ENCODE measurements at regions not wholly inside any gene's neighbourhood (a gene's known extent, or its start where the extent isn't known, plus 50 kb on each side); places are given as distances from the start of the nearest gene placed in this dataset.
"Not testable (repeated sequence)": the region's sequence is repeated elsewhere in the genome, so short reads cannot be mapped to it uniquely, and the experiment has no call there.

DNA sequence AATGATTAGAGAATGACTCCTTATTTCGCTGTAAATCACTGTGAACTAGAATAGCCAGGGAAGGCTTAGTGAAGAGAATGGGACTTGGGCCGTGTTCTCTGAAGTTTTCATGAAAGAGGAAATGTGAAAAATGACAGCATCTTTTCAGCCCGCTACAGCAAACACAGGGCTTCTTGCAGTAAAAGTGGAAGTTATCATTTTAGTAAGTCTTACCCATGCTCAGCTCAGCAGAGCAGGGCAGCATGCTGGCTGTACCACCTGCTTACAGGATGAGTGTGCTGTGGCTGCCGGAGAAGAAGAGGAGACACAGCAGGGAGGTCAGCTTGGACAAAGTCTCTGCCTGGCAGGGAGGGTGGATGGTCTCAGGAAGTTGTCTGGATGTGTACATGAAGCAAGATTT lies 300.7 kb upstream of the DLGAP1 start:
- WGBS = 76% methylated on average over 4 of the region's 4 CpGs
- no peaks in the 10 kb centered on the region for H3K27me3 ChIP-seq (ENCODE audit: control insufficient read depth in 4 of 4, insufficient read depth in 4 of 4, low read length in 3 of 4)
- peaks cover 0 to 2% (median 0%) of the 10 kb centered on the region in 4 donors for H3K9me3 ChIP-seq (ENCODE audit: control insufficient read depth in 4 of 4, low read length in 3 of 4)
- H3K36me3 ChIP-seq (ENCODE audit: control insufficient read depth in 4 of 4, insufficient read depth in 3 of 4, low read depth in 1 of 4, low read length in 3 of 4) = no peaks in the 10 kb centered on the region
- no peak for TF ChIP-seq TAF1 (conservative IDR thresholded peaks at IDR 0.05)
- TF ChIP-seq RXRA (IDR thresholded peaks at IDR 0.05) = no peak
- TF ChIP-seq RAD21 (IDR thresholded peaks at IDR 0.05) = no peak
- TF ChIP-seq HNF4A (conservative IDR thresholded peaks at IDR 0.05) = no peak
- no peak for TF ChIP-seq REST (IDR thresholded peaks at IDR 0.05)
- no peak for TF ChIP-seq HNF4G (IDR thresholded peaks at IDR 0.05)
- TF ChIP-seq YY1 (IDR thresholded peaks at IDR 0.05) = no peak
- TF ChIP-seq, protein P1, sequence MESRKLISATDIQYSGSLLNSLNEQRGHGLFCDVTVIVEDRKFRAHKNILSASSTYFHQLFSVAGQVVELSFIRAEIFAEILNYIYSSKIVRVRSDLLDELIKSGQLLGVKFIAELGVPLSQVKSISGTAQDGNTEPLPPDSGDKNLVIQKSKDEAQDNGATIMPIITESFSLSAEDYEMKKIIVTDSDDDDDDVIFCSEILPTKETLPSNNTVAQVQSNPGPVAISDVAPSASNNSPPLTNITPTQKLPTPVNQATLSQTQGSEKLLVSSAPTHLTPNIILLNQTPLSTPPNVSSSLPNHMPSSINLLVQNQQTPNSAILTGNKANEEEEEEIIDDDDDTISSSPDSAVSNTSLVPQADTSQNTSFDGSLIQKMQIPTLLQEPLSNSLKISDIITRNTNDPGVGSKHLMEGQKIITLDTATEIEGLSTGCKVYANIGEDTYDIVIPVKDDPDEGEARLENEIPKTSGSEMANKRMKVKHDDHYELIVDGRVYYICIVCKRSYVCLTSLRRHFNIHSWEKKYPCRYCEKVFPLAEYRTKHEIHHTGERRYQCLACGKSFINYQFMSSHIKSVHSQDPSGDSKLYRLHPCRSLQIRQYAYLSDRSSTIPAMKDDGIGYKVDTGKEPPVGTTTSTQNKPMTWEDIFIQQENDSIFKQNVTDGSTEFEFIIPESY (IDR thresholded peaks at IDR 0.05) = no peak
- no peak for DNase-seq (ENCODE audit: low spot score)
- H3K9ac ChIP-seq (ENCODE audit: low read depth in 1 of 2, low read length in 2 of 2) = no peak overlapping the region
- no peak overlapping the region for H3K4me3 ChIP-seq (ENCODE audit: low read depth in 1 of 3, low read length in 3 of 3)
- no peaks in the 10 kb centered on the region for H3K4me1 ChIP-seq (ENCODE audit: control insufficient read depth in 4 of 4, insufficient read depth in 4 of 4, low read length in 3 of 4)
- H3K27ac ChIP-seq (ENCODE audit: low read depth in 1 of 2, low read length in 2 of 2) = no peak overlapping the region

DNA sequence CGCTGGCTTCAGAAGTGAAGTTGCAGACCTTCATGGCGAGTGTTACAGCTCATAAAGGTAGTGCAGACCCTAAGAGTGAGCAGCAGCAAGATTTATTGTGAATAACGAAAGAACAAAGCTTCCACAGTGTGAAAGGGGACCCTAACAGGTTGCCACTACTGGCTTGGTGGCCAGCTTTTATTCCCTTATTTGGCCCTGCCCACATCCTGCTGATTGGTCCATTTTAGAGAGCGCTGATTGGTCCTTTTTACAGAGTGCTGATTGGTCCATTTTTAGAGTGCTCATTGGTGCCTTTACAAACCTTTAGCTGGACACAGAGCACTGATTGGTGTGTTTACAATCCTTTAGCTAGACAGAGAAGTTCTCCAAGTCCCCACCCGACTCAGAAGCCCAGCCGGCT lies 298.0 kb upstream of the DLGAP1 start:
- H3K4me3 ChIP-seq (ENCODE audit: low read depth in 1 of 3, low read length in 3 of 3); DNase-seq (ENCODE audit: low spot score); H3K36me3 ChIP-seq (ENCODE audit: control insufficient read depth in 4 of 4, insufficient read depth in 3 of 4, low read depth in 1 of 4, low read length in 3 of 4); H3K9ac ChIP-seq (ENCODE audit: low read depth in 1 of 2, low read length in 2 of 2); H3K27me3 ChIP-seq (ENCODE audit: control insufficient read depth in 4 of 4, insufficient read depth in 4 of 4, low read length in 3 of 4); H3K4me1 ChIP-seq (ENCODE audit: control insufficient read depth in 4 of 4, insufficient read depth in 4 of 4, low read length in 3 of 4); H3K9me3 ChIP-seq (ENCODE audit: control insufficient read depth in 4 of 4, low read length in 3 of 4); H3K27ac ChIP-seq (ENCODE audit: low read depth in 1 of 2, low read length in 2 of 2): not testable (repeated sequence)
- 56% methylated on average over 6 of the region's 6 CpGs for WGBS

- H3K9me3 ChIP-seq (ENCODE audit: control insufficient read depth in 4 of 4, low read length in 3 of 4) = peaks cover 0 to 2% (median 0%) of the 10 kb centered on the region in 4 donors
- H3K4me3 ChIP-seq (ENCODE audit: low read depth in 1 of 3, low read length in 3 of 3) = no peak overlapping the region
- no peaks in the 10 kb centered on the region for H3K27me3 ChIP-seq (ENCODE audit: control insufficient read depth in 4 of 4, insufficient read depth in 4 of 4, low read length in 3 of 4)
- no peak for DNase-seq (ENCODE audit: low spot score)
- H3K27ac ChIP-seq (ENCODE audit: low read depth in 1 of 2, low read length in 2 of 2) = no peak overlapping the region
- H3K9ac ChIP-seq (ENCODE audit: low read depth in 1 of 2, low read length in 2 of 2) = no peak overlapping the region
- 76% methylated on average over 3 of the region's 3 CpGs for WGBS
- no peaks in the 10 kb centered on the region for H3K4me1 ChIP-seq (ENCODE audit: control insufficient read depth in 4 of 4, insufficient read depth in 4 of 4, low read length in 3 of 4)
- no peaks in the 10 kb centered on the region for H3K36me3 ChIP-seq (ENCODE audit: control insufficient read depth in 4 of 4, insufficient read depth in 3 of 4, low read depth in 1 of 4, low read length in 3 of 4)
- no peak for TF ChIP-seq NR2F2 (IDR thresholded peaks at IDR 0.05)
- no peak for TF ChIP-seq YY1 (IDR thresholded peaks at IDR 0.05)
- no peak for TF ChIP-seq JUND (IDR thresholded peaks at IDR 0.05)
- no peak for TF ChIP-seq ATF3 (IDR thresholded peaks at IDR 0.05)
- no peak for TF ChIP-seq GABPA (IDR thresholded peaks at IDR 0.05 in 1 of 2, conservative IDR thresholded peaks at IDR 0.05 in 1 of 2)
- no peak for TF ChIP-seq FOXA2 (IDR thresholded peaks at IDR 0.05)
- TF ChIP-seq RAD21 (IDR thresholded peaks at IDR 0.05) = no peak
- TF ChIP-seq SP1 (IDR thresholded peaks at IDR 0.05) = no peak
- TF ChIP-seq MAX (IDR thresholded peaks at IDR 0.05) = no peak
- TF ChIP-seq HNF4A (conservative IDR thresholded peaks at IDR 0.05) = no peak
- no peak for TF ChIP-seq HNF4G (IDR thresholded peaks at IDR 0.05)
- TF ChIP-seq, protein P1 (IDR thresholded peaks at IDR 0.05) = no peak
- no peak for TF ChIP-seq FOXA1 (IDR thresholded peaks at IDR 0.05)
- no peak for TF ChIP-seq TAF1 (conservative IDR thresholded peaks at IDR 0.05)
- TF ChIP-seq CTCF (IDR thresholded peaks at IDR 0.05; ENCODE audit: low read depth, low read length, missing input control) = no peak
- no peak for TF ChIP-seq RXRA (IDR thresholded peaks at IDR 0.05)
Measured at GRCh38 chr18:4751523-4751922, 296.4 kb upstream of the DLGAP1 start.

Measured in liver (tissue), 8 donors.